ENCODE measurements at regions not wholly inside any gene's neighbourhood (a gene's known extent, or its start where the extent isn't known, plus 50 kb on each side); places are given as distances from the start of the nearest gene placed in this dataset.

DNA sequence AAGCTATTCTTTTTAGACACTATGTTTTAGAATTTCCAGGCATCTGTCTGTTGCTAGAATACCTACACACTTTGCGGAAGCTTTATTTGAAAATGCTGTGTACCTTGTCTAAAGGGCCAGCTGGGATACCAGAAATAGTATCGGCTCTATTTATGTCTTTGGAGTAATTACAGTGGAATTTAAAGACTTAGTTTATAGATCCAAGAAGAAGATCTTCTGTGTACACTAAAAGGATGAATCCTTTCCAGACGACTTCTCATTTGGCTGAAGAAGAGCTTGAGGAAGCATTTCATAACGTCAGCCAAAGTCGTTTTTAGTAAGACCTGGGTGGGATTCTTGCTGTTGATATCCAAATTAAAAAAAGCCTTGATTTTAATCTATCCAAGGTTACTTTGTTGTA lies 365.9 kb downstream of the INHBA start:
- Histone ChIP-seq H3K4me2 (ENCODE audit: low read length) (no peak overlapping the region), H3K27ac (ENCODE audit: low read length) (no peak overlapping the region), H3K27me3 (ENCODE audit: low read depth, low read length) (no peaks in the 10 kb centered on the region), H3K9me3 (ENCODE audit: insufficient read depth, low read length) (no peaks in the 10 kb centered on the region), H3K9ac (ENCODE audit: low read length) (no peak overlapping the region), H3K4me3 (ENCODE audit: low read length) (no peak overlapping the region), H2AFZ (ENCODE audit: low read depth, low read length) (no peak overlapping the region), H3K79me2 (ENCODE audit: low read length) (no peaks in the 10 kb centered on the region), H4K20me1 (ENCODE audit: insufficient read depth, low read length) (no peaks in the 10 kb centered on the region), H3K4me1 (ENCODE audit: low read length) (no peaks in the 10 kb centered on the region), H3K36me3 (replicated peaks; ENCODE audit: low read depth, low read length) (no peaks in the 10 kb centered on the region)
- TF ChIP-seq EZH2phosphoT487 (IDR thresholded peaks at IDR 0.05; ENCODE audit: low read depth), result no peak
- TF ChIP-seq, protein P1, sequence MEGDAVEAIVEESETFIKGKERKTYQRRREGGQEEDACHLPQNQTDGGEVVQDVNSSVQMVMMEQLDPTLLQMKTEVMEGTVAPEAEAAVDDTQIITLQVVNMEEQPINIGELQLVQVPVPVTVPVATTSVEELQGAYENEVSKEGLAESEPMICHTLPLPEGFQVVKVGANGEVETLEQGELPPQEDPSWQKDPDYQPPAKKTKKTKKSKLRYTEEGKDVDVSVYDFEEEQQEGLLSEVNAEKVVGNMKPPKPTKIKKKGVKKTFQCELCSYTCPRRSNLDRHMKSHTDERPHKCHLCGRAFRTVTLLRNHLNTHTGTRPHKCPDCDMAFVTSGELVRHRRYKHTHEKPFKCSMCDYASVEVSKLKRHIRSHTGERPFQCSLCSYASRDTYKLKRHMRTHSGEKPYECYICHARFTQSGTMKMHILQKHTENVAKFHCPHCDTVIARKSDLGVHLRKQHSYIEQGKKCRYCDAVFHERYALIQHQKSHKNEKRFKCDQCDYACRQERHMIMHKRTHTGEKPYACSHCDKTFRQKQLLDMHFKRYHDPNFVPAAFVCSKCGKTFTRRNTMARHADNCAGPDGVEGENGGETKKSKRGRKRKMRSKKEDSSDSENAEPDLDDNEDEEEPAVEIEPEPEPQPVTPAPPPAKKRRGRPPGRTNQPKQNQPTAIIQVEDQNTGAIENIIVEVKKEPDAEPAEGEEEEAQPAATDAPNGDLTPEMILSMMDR (IDR thresholded peaks at IDR 0.05; ENCODE audit: low read depth, low read length), result no peak

DNA sequence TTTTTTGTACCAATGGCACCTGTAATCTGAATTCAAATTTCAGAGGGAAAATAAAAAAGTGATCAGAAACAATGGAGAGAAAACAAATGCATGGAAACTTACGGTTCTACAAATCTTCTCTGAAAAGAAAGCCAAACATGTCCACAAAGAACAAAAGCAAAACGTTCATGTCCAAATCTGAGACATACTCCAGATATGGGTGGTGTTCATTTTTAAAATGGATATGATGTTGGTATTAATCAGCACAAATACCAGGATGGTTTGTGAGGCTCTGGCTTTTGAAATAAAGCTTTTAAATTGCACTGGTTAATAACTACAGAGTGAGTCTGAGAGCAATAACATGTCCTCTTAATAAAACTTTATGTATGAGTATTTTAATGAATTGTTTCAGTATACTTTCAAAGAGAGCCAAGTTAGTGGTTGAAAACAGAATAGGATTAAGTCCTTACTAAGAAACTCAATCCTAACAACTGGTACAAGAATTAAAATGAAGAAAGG lies 366.4 kb downstream of the INHBA start:
- Histone ChIP-seq H3K36me3 (replicated peaks; ENCODE audit: low read depth, low read length) (no peaks in the 10 kb centered on the region), H3K79me2 (ENCODE audit: low read length) (no peaks in the 10 kb centered on the region), H3K9ac (ENCODE audit: low read length) (no peak overlapping the region), H3K4me3 (ENCODE audit: low read length) (no peak overlapping the region), H3K4me2 (ENCODE audit: low read length) (no peak overlapping the region), H3K4me1 (ENCODE audit: low read length) (no peaks in the 10 kb centered on the region), H3K9me3 (ENCODE audit: insufficient read depth, low read length) (no peaks in the 10 kb centered on the region), H2AFZ (ENCODE audit: low read depth, low read length) (no peak overlapping the region), H4K20me1 (ENCODE audit: insufficient read depth, low read length) (no peaks in the 10 kb centered on the region), H3K27ac (ENCODE audit: low read length) (no peak overlapping the region), H3K27me3 (ENCODE audit: low read depth, low read length) (no peaks in the 10 kb centered on the region)
- TF ChIP-seq EZH2phosphoT487 (IDR thresholded peaks at IDR 0.05; ENCODE audit: low read depth), result no peak
- TF ChIP-seq, protein P1 (IDR thresholded peaks at IDR 0.05; ENCODE audit: low read depth, low read length), result no peak

DNA sequence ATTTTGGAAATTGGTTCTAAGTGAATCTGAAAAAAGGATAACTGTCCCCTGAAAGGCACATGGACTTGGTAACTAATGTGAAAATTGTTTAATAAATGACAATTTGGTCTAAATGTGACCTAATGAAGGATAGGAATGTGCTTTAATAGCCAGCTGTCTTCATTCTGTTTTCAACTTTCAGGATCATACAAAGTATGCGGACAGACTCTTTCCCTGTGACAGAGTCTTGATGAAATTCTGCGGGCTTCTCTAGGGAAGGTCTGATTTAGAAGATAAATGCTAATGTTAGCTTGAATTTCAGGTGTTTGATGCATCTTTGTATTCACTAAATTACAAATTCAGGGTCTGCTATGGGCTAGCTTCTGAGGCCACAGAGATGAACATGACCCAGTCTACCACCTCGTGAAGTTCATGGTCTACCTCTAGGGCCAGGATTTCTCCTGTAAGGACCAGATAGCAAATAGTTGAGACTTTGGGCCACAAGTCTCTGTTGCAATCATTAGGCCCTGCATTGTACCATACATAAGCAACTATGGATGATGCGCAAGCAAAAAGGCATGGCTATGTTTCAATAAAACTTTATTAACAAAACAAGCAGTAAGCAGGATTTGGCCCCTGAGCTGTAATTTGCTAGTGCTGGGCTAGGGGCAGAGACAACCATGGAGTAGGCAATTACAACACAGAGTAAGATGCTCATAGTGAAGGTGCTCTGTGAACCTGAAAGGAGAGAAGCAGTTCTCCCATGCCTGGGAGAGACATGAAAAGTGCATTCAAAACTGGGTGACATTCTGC lies 368.6 kb downstream of the INHBA start:
- H3K4me3 ChIP-seq (ENCODE audit: low read length), result no peak overlapping the region
- no peak overlapping the region for H3K4me2 ChIP-seq (ENCODE audit: low read length)
- no peaks in the 10 kb centered on the region for H3K36me3 ChIP-seq (replicated peaks; ENCODE audit: low read depth, low read length)
- H3K79me2 ChIP-seq (ENCODE audit: low read length), result no peaks in the 10 kb centered on the region
- no peak overlapping the region for H3K27ac ChIP-seq (ENCODE audit: low read length)
- H3K4me1 ChIP-seq (ENCODE audit: low read length), result no peaks in the 10 kb centered on the region
- H4K20me1 ChIP-seq (ENCODE audit: insufficient read depth, low read length), result no peaks in the 10 kb centered on the region
- no peak overlapping the region for H3K9ac ChIP-seq (ENCODE audit: low read length)
- H3K9me3 ChIP-seq (ENCODE audit: insufficient read depth, low read length), result no peaks in the 10 kb centered on the region
- H3K27me3 ChIP-seq (ENCODE audit: low read depth, low read length), result no peaks in the 10 kb centered on the region
- TF ChIP-seq, protein P1 (IDR thresholded peaks at IDR 0.05; ENCODE audit: low read depth, low read length), result no peak
- H2AFZ ChIP-seq (ENCODE audit: low read depth, low read length), result no peak overlapping the region

DNA sequence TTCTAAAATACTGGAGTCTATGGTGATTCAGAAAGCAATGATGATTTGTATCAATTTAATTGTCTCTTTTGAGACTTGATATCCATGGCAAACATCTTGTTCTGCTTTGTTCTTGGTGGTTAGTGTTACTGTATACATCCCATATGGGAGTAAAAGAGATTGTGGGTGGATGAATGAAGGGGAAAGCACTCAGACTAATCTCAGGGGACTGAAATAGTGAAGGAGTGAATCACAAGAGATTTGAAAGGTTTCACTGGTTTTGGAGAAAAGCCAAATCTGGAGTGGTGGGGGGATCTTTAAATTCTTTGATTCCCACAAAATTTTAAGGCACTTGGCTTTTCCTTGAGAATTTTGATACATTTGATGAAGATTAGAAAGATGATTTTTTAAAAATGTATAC lies 369.4 kb downstream of the INHBA start:
- no peak overlapping the region for H3K4me2 ChIP-seq (ENCODE audit: low read length)
- no peak overlapping the region for H3K27ac ChIP-seq (ENCODE audit: low read length)
- H2AFZ ChIP-seq (ENCODE audit: low read depth, low read length), result no peak overlapping the region

More for the DNA sequence above, 369.4 kb downstream of the INHBA start:
- H3K4me1 ChIP-seq (ENCODE audit: low read length), result no peaks in the 10 kb centered on the region
- H3K36me3 ChIP-seq (replicated peaks; ENCODE audit: low read depth, low read length), result no peaks in the 10 kb centered on the region
- no peaks in the 10 kb centered on the region for H4K20me1 ChIP-seq (ENCODE audit: insufficient read depth, low read length)
- no peaks in the 10 kb centered on the region for H3K9me3 ChIP-seq (ENCODE audit: insufficient read depth, low read length)
- TF ChIP-seq EZH2phosphoT487 (IDR thresholded peaks at IDR 0.05; ENCODE audit: low read depth), result no peak
- TF ChIP-seq, protein P1 (IDR thresholded peaks at IDR 0.05; ENCODE audit: low read depth, low read length), result no peak
- H3K79me2 ChIP-seq (ENCODE audit: low read length), result no peaks in the 10 kb centered on the region
- no peak overlapping the region for H3K4me3 ChIP-seq (ENCODE audit: low read length)
- no peak overlapping the region for H3K9ac ChIP-seq (ENCODE audit: low read length)
- no peaks in the 10 kb centered on the region for H3K27me3 ChIP-seq (ENCODE audit: low read depth, low read length)

Measured in OCI-LY3 (cell line).